B cell (primary cell): ENCODE measurements at regions not wholly inside any gene's neighbourhood (a gene's known extent, or its start where the extent isn't known, plus 50 kb on each side); places are given as distances from the start of the nearest gene placed in this dataset.

Experiments
- ATAC-seq: fragments of 200-7000 bp; cut with Tn5 transposase; one replicate; pipeline ENCODE4 v1.10.0; 2021; ENCODE audit warnings: low read depth, mild to moderate bottlenecking, moderate number of reproducible peaks, moderate library complexity
- CTCF ChIA-PET: fragments of 350-600 bp; sonication (Branson Sonifier 250); formaldehyde crosslinking; loops from one replicate; lab custom pipeline; 2021; ENCODE audit warnings: antibody characterized with exemption, inconsistent platforms; lab: Charles Lee
- POLR2A ChIA-PET: fragments of 350-600 bp; sonication (Branson Sonifier 250); formaldehyde crosslinking; loops from one replicate; lab custom pipeline; 2021; ENCODE audit warnings: antibody characterized with exemption; lab: Charles Lee
- DNase-seq: peaks from one replicate; pipeline ENCODE4 v3.0.0; 2013
- H2AFZ ChIP-seq: 2 replicates; pipeline ENCODE4 v1.6.1; 2012; ENCODE audit warnings: mild to moderate bottlenecking, low read depth, low read length; ENCODE audit not compliant: insufficient read depth, poor library complexity, severe bottlenecking
- H3K27ac ChIP-seq, 2 donors: 1 replicate in 1 of 2; 2 replicates in 1 of 2; pipeline ENCODE4 v1.5.1; 2012 to 2013; ENCODE audit warnings: low read length in 2 of 2, mild to moderate bottlenecking in 2 of 2, moderate library complexity in 1 of 2
- H3K27me3 ChIP-seq, 4 experiments: fragments of 200-600 bp in 1 of 4; sonication (generic) in 1 of 4; replicated peaks in 1 of 4; 1 replicate in 2 of 4; 2 replicates in 2 of 4; pipeline versions ENCODE4 v1.6.1 to v1.7.0; 2013 to 2016; ENCODE audit warnings: low read length in 3 of 4, mild to moderate bottlenecking in 2 of 4, mixed read lengths in 1 of 4, moderate library complexity in 1 of 4; ENCODE audit not compliant: insufficient read depth in 4 of 4, control insufficient read depth in 3 of 4; ENCODE audit errors: control extremely low read depth in 1 of 4
- H3K36me3 ChIP-seq, 2 experiments: replicated peaks in 1 of 2; 1 replicate in 1 of 2; 2 replicates in 1 of 2; pipeline versions ENCODE4 v1.6.1 to v1.7.1; 2013; ENCODE audit warnings: low read length in 1 of 2; ENCODE audit not compliant: insufficient read depth in 2 of 2, control insufficient read depth in 1 of 2; ENCODE audit errors: control extremely low read depth in 1 of 2, extremely low read depth in 1 of 2
- H3K4me1 ChIP-seq, 2 donors: fragments of 200-600 bp in 1 of 2; sonication (generic) in 1 of 2; 1 replicate in 1 of 2; 2 replicates in 1 of 2; pipeline versions ENCODE4 v1.5.1 to v1.6.1; 2013 to 2017; ENCODE audit warnings: low read length in 2 of 2; ENCODE audit not compliant: control insufficient read depth in 2 of 2, insufficient read depth in 2 of 2
- H3K4me2 ChIP-seq: replicated peaks from 2 replicates; pipeline ENCODE3; 2012; ENCODE audit warnings: mild to moderate bottlenecking, low read depth, low read length; ENCODE audit not compliant: poor library complexity, severe bottlenecking
- H3K4me3 ChIP-seq, 5 experiments: fragments of 200-600 bp in 1 of 5; sonication (generic) in 1 of 5; 1 replicate in 3 of 5; 2 replicates in 2 of 5; pipeline versions ENCODE4 v1.5.1 to v1.7.0; 2011 to 2016; ENCODE audit warnings: low read length in 4 of 5, mild to moderate bottlenecking in 4 of 5, low read depth in 2 of 5, control low read depth in 1 of 5, moderate library complexity in 1 of 5; ENCODE audit not compliant: insufficient read depth in 1 of 5; ENCODE audit errors: control extremely low read depth in 1 of 5, extremely low read depth in 1 of 5
- H3K79me2 ChIP-seq: fragments of 200-600 bp; sonication (generic); one replicate; pipeline ENCODE4 v1.6.0; 2016; ENCODE audit warnings: low read length; ENCODE audit not compliant: control insufficient read depth, insufficient read depth
- H3K9ac ChIP-seq: fragments of 200-600 bp; sonication (generic); 2 replicates; pipeline ENCODE4 v1.6.1; 2017; ENCODE audit warnings: mild to moderate bottlenecking, low read length, moderate library complexity
- H3K9me3 ChIP-seq, 3 donors: one replicate each; pipeline versions ENCODE4 v1.6.1 to v1.7.1; 2013; ENCODE audit warnings: low read length in 2 of 3; ENCODE audit not compliant: control insufficient read depth in 2 of 3, insufficient read depth in 1 of 3; ENCODE audit errors: control extremely low read depth in 1 of 3
- H4K20me1 ChIP-seq: 2 replicates; pipeline ENCODE4 v1.6.0; 2012; ENCODE audit warnings: mild to moderate bottlenecking, low read length; ENCODE audit not compliant: insufficient read depth, control insufficient read depth, poor library complexity, severe bottlenecking
- H3K27ac Mint-ChIP-seq: one replicate; pipeline ENCODE4 v1.8.0; 2021; ENCODE audit warnings: mixed read lengths
- H3K27me3 Mint-ChIP-seq: one replicate; pipeline ENCODE4 v1.8.0; 2021; ENCODE audit warnings: mixed read lengths
- H3K4me1 Mint-ChIP-seq: one replicate; pipeline ENCODE4 v1.8.0; 2021; ENCODE audit warnings: mixed read lengths
- H3K4me3 Mint-ChIP-seq: one replicate; pipeline ENCODE4 v1.8.0; 2021; ENCODE audit warnings: mixed read lengths
- H3K9me3 Mint-ChIP-seq: one replicate; pipeline ENCODE4 v1.8.0; 2022; ENCODE audit warnings: mixed read lengths; ENCODE audit not compliant: insufficient read depth
- EZH2 ChIP-seq: IDR thresholded peaks from 2 replicates; pipeline ENCODE4 v1.6.1; 2012; ENCODE audit warnings: borderline replicate concordance, low read depth, mild to moderate bottlenecking, moderate library complexity, low read length; ENCODE audit not compliant: insufficient read depth, poor library complexity, severe bottlenecking
- WGBS: methylation state at CpG from one replicate; pipeline ENCODE4 v1.1.5; 2013; ENCODE audit warnings: missing lambda C conversion rate; ENCODE audit not compliant: insufficient coverage; 5-methylcytosine and 5-hydroxymethylcytosine counted together
- intact Hi-C: fragments of 100-400 bp; cut with micrococcal nuclease; formaldehyde crosslinking; loops from one replicate; pipeline ENCODE4 v1.10.0; 2022
- TF ChIP-seq, protein P1 (sequence below): fragments of 200-600 bp; IDR thresholded peaks from one replicate; pipeline ENCODE4 v1.8.0; 2022; ENCODE audit warnings: antibody characterized with exemption, mild to moderate bottlenecking

DNA sequence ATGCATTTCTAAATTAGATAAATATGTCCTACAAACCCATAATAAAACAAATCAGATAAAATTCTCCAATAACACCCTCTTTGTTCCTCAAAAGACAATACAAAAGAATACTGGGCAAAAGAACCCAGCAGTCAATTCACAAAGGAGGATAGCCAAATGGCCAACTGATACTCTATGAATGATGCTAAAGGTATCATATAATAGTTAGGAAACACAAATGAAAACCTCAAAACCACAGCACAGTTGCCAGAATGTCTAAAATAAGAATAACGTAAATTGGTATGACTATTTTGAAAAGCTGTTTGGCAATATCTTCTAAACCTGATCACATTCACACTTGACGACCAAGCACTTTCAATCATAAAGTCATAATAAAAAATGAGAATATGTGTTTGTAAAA, 315.4 kb downstream of the CDH7 start:
- TF ChIP-seq EZH2: no peak
- TF ChIP-seq, protein P1, sequence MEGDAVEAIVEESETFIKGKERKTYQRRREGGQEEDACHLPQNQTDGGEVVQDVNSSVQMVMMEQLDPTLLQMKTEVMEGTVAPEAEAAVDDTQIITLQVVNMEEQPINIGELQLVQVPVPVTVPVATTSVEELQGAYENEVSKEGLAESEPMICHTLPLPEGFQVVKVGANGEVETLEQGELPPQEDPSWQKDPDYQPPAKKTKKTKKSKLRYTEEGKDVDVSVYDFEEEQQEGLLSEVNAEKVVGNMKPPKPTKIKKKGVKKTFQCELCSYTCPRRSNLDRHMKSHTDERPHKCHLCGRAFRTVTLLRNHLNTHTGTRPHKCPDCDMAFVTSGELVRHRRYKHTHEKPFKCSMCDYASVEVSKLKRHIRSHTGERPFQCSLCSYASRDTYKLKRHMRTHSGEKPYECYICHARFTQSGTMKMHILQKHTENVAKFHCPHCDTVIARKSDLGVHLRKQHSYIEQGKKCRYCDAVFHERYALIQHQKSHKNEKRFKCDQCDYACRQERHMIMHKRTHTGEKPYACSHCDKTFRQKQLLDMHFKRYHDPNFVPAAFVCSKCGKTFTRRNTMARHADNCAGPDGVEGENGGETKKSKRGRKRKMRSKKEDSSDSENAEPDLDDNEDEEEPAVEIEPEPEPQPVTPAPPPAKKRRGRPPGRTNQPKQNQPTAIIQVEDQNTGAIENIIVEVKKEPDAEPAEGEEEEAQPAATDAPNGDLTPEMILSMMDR: no peak
- ChIA-PET CTCF (no interaction called here), POLR2A (no interaction called here)
- Mint-ChIP-seq H3K27me3 (no peaks in the 10 kb centered on the region), H3K4me3 (no peak overlapping the region), H3K4me1 (no peaks in the 10 kb centered on the region), H3K27ac (no peak overlapping the region), H3K9me3 (peaks cover 10% of the 10 kb centered on the region)
- no CpG with 5 or more reads among the region's 2 CpGs for whole genome bisulfite sequencing
- Histone ChIP-seq H3K9ac (no peak overlapping the region), H3K36me3 (no peaks in the 10 kb centered on the region), H4K20me1 (no peaks in the 10 kb centered on the region), H3K79me2 (no peaks in the 10 kb centered on the region), H3K9me3 (no peaks in the 10 kb centered on the region), H3K4me1 (no peaks in the 10 kb centered on the region), H3K4me3 (no peak overlapping the region), H2AFZ (no peak overlapping the region), H3K27me3 (no peaks in the 10 kb centered on the region), H3K4me2 (no peak overlapping the region), H3K27ac (no peak overlapping the region)
- intact Hi-C loops: no loop called here
- ATAC-seq: no peak
- no peak for DNase-seq

DNA sequence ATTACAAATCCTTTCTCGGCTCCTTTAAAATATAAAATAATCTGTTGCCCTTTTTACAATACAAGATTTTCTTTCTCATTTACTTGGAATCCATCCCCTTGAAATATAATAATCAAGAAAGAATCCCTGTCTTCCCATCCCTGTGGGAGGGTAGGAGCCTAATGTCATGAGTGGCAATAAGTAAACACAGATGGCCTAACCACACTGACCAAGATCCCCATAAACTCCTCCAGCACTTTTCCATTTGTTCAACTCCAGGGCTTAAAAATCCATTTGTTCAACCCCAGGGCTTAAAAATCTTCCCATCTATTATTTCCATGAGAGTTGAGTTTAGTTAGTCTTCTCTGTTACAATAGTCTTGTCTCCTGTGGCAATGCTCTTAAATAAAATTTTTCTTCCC, 297.6 kb downstream of the CDH7 start:
- H3K27me3 Mint-ChIP-seq: no peaks in the 10 kb centered on the region
- no peaks in the 10 kb centered on the region for H3K9me3 Mint-ChIP-seq
- Histone ChIP-seq H2AFZ (no peak overlapping the region), H3K79me2 (no peaks in the 10 kb centered on the region), H3K4me1 (no peaks in the 10 kb centered on the region), H3K36me3 (no peaks in the 10 kb centered on the region), H3K9ac (no peak overlapping the region), H3K27ac (no peak overlapping the region), H4K20me1 (no peaks in the 10 kb centered on the region), H3K27me3 (no peaks in the 10 kb centered on the region), H3K4me2 (no peak overlapping the region), H3K4me3 (no peak overlapping the region), H3K9me3 (no peaks in the 10 kb centered on the region)
- no peak for DNase-seq
- no peaks in the 10 kb centered on the region for H3K4me1 Mint-ChIP-seq
- intact Hi-C loops: no loop called here
- H3K4me3 Mint-ChIP-seq: no peak overlapping the region
- ChIA-PET POLR2A (no interaction called here), CTCF (no interaction called here)
- TF ChIP-seq, protein P1: no peak
- no peak for TF ChIP-seq EZH2
- WGBS: no CpG with 5 or more reads among the region's 1 CpG
- H3K27ac Mint-ChIP-seq: no peak overlapping the region
- ATAC-seq: no peak
